HG03575 (cell line): ENCODE measurements at regions not wholly inside any gene's neighbourhood (a gene's known extent, or its start where the extent isn't known, plus 50 kb on each side); places are given as distances from the start of the nearest gene placed in this dataset.
"Not testable (repeated sequence)": the region's sequence is repeated elsewhere in the genome, so short reads cannot be mapped to it uniquely, and the experiment has no call there.

Source experiments
- ATAC-seq: cut with Tn5 transposase; IDR thresholded peaks from one replicate; pipeline ENCODE4 v1.9.1; 2021; ENCODE audit not compliant: unreplicated experiment, insufficient number of reproducible peaks, low FRiP score; ENCODE audit errors: extremely low read depth

- ATAC-seq: no peak
Observed at GRCh38 chr5:101811466-101811865, 484.6 kb downstream of the SLCO4C1 start.

DNA sequence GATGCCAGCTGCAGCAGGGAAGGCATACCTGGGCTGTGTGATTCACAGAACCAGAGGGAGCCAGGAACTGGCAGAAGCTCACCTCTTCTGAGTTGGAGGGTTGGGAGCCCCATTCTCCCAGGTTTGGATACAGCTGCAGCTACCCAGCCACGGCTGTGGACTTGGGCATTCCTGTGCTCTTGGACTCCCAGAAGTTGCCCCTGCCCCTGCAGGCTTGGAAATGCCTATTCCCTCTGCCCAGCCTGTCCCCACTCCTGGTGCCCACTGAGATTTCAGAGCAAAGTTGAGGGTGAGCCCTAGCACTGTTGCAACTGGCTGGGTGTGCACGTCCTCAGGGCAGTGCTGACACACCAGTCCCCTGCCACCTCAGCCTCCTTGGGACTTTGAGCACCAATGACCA is 489.7 kb downstream of the SLCO4C1 start:
- no peak for ATAC-seq

GRCh38 chr5:101796427-101796826 is 499.7 kb downstream of the SLCO4C1 start:
- ATAC-seq: no peak

DNA sequence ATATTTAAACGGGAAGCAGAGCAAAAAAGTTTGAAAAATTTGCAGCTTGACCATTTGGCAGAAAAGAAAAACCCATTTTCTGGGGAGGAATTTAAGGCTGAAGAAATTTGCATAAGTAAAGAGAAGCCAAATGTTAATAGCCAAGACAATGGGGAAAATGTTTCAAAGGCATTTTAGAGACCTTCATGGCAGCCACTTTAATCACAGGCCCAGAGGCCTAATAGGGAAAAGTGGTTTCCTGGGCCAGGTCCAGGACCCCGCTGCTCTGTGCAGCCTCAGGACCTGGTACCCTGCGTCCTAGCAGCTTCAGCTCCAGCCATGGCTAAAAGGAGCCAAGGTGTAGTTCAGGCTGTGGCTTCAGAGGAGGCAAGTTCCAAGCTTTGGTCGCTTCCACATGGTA is 507.3 kb downstream of the SLCO4C1 start:
- no peak for ATAC-seq

GRCh38 chr5:101785090-101785489 is 511.0 kb downstream of the SLCO4C1 start:
- ATAC-seq: no peak

- no peak for ATAC-seq
Observed at GRCh38 chr5:101783241-101784013, 512.7 kb downstream of the SLCO4C1 start.

DNA sequence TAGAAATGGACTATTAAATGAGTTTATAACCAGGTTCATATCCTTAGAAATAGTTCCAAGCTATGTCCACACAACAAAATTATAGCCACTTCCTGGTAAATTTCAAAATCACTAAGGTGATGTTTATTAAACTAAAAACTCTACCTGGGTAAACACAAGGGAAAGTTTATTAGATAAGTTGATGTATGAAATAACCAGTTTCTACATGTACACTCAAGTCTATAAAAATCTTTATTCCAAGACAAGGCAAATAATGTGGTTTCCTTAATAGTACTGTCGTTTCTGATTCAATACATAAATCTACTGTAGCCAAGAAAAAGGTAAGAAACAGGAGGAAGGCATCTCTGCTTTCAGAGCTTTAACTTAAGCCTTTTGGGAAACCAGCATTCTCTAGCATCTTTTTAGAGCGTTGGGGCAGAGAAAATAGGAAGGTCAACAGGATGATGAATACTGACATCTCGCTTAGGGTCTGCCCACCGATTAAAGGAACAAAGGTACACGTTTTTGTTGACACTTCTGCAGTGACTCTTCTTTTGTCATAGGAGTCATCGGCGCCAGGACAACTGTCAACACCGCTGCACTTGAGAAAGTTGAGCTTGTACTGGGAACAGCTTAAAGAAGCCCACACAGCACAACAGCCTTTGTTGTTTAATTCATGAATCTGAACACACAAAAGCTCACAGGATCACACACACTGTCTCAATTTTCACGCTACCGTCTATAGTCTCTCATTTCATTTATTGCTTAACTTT is 513.6 kb downstream of the SLCO4C1 start:
- no peak for ATAC-seq

GRCh38 chr5:101751105-101751504 is 545.0 kb downstream of the SLCO4C1 start:
- ATAC-seq: no peak

- ATAC-seq: not testable (repeated sequence)
Observed at GRCh38 chr5:101743000-101743399, 553.1 kb downstream of the SLCO4C1 start.

GRCh38 chr5:101728933-101729332 is 567.2 kb downstream of the SLCO4C1 start:
- no peak for ATAC-seq

- ATAC-seq: no peak
Observed at GRCh38 chr5:101721543-101721942, 574.5 kb downstream of the SLCO4C1 start.

- no peak for ATAC-seq
Observed at GRCh38 chr5:101720033-101720432, 576.1 kb downstream of the SLCO4C1 start.

- no peak for ATAC-seq
Observed at GRCh38 chr5:101717721-101718120, 578.4 kb downstream of the SLCO4C1 start.

DNA sequence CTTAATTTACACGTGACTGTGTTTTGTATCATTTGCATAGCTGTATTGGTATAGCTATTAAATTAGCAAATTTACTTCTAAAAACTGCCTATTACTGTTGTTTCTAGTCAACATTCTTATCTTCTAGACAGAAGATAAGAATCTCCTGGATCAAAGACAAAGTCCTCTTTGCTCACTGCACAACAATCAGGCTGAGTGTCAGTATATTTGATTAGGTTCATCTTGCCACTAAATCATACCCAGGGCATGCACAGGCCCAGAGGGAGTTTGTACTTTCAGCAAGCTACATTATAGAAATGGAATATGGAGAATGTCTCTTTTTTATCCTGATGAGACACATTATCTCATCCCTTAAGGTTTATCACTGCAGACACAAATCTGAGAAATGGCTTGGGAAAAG is 579.1 kb downstream of the SLCO4C1 start:
- no peak for ATAC-seq

GRCh38 chr5:101715790-101716189 is 580.3 kb downstream of the SLCO4C1 start:
- not testable (repeated sequence) for ATAC-seq

- ATAC-seq: no peak
Observed at GRCh38 chr5:101689306-101689705, 606.8 kb downstream of the SLCO4C1 start.

- ATAC-seq: no peak
Observed at GRCh38 chr5:101688156-101688555, 607.9 kb downstream of the SLCO4C1 start.

- ATAC-seq: no peak
Observed at GRCh38 chr5:101687349-101687985, 608.6 kb downstream of the SLCO4C1 start.

DNA sequence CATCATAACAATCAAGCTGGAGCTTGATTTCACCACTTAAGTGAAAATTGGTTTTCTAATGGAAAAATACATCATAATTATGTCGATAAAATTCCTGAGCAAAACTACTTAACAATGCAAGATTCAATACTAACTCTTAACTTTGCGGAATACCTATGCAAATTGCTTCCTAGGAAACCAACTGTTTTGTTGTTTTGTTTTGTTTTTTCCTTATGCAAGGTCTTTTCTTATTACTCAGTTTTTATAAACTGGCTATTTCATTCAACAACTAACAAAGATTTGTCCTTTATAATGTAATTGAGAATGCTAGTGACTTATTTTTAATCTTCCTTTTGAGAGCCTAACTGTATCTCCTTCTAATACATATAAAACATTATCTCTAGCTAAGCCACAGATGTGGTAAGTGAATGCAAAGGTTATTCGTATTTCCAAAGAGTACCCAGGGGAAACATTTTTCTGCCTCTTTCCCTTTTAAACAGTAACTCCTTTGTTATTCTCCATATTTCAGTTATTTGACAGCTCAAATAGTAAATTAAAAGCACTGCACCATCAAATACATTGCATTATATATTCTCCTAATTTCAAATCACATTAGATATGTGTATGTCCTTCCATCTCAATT is 609.4 kb downstream of the SLCO4C1 start:
- ATAC-seq: no peak

DNA sequence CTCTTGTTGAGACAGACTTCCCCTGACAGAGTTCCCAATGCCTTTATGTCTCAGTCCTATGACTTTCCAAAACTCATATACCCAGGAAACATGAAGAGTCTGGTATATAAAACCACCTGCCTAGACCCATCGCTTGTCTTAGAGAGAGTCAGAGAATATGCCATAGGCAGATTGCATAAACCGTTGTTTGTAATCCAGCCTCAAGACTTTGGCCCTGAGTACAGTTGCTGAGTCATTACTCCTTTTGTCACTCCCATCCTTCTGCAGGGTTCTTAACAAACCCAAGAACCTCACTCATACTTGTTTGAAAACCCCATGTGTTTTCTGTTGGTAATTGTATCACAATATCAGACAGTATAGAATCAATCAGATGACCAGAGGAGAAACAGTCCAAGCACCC is 616.3 kb downstream of the SLCO4C1 start:
- no peak for ATAC-seq
